GM12878 (cell line): ENCODE measurements at regions not wholly inside any gene's neighbourhood (a gene's known extent, or its start where the extent isn't known, plus 50 kb on each side); places are given as distances from the start of the nearest gene placed in this dataset.

Experiments used
- ATAC-seq: fragments of 200-7000 bp; cut with Tn5 transposase; 3 replicates; pipeline ENCODE4 v1.9.1; 2020; ENCODE audit warnings: mild to moderate bottlenecking, moderate library complexity
- BruUV-seq: library from RNA; stranded (reverse); fragments of 400-500 nt; replicated peaks from 2 replicates; lab custom pipeline; 2021; lab: Mats Ljungman, UMichigan
- CTCF ChIA-PET: fragments of 300-600 bp; sonication (Branson Sonifier 250); formaldehyde crosslinking; extraction: SDS; loops from one replicate; lab custom pipeline; 2021; ENCODE audit warnings: inconsistent platforms; lab: Yijun Ruan, JAX
- POLR2A ChIA-PET: fragments of 350-600 bp; formaldehyde crosslinking; extraction: SDS; loops from one replicate; lab custom pipeline; 2021; ENCODE audit warnings: inconsistent platforms; lab: Charles Lee
- RAD21 ChIA-PET: fragments of 300-600 bp; sonication (Branson Sonifier 250); formaldehyde crosslinking; loops from one replicate; lab custom pipeline; 2023; ENCODE audit warnings: antibody characterized with exemption; ENCODE audit not compliant: unreplicated experiment; lab: Charles Lee
- SMC1A ChIA-PET: fragments of 300-600 bp; sonication (Branson Sonifier 250); formaldehyde crosslinking; loops from one replicate; lab custom pipeline; 2023; ENCODE audit not compliant: unreplicated experiment, uncharacterized antibody; lab: Charles Lee
- DNase-seq: peaks from one replicate; pipeline ENCODE4 v3.0.0-alpha.2; 2011; ENCODE audit warnings: low read depth, low spot score
- FAIRE-seq: peaks from 3 replicates; lab custom pipeline; 2011; peaks lifted over from hg19 to GRCh38; lab: Jason Lieb, UNC
- H2AFZ ChIP-seq: 2 replicates; pipeline ENCODE4 v1.6.0; 2011; ENCODE audit warnings: low read depth, low read length, control low read depth; ENCODE audit not compliant: control insufficient read depth
- H3K27ac ChIP-seq: 2 replicates; pipeline ENCODE4 v1.5.1; 2011; ENCODE audit warnings: control low read depth; ENCODE audit not compliant: control insufficient read depth, insufficient read depth
- H3K27me3 ChIP-seq, 2 experiments: replicated peaks in 1 of 2; 2 replicates each; pipeline versions ENCODE4 v1.6.0 to v1.6.1; 2011; ENCODE audit warnings: low read length in 1 of 2; ENCODE audit not compliant: control insufficient read depth in 2 of 2, insufficient read depth in 2 of 2
- H3K36me3 ChIP-seq, 2 experiments: 2 replicates each; pipeline ENCODE4 v1.5.1; 2011; ENCODE audit warnings: low read length in 1 of 2; ENCODE audit not compliant: control insufficient read depth in 2 of 2, insufficient read depth in 2 of 2
- H3K4me1 ChIP-seq: 2 replicates; pipeline ENCODE4 v1.6.1; 2011; ENCODE audit warnings: mild to moderate bottlenecking, low read length, moderate library complexity, mixed read lengths; ENCODE audit not compliant: control insufficient read depth, insufficient read depth
- H3K4me2 ChIP-seq: 2 replicates; pipeline ENCODE4 v1.6.0; 2011; ENCODE audit warnings: control low read depth; ENCODE audit not compliant: control insufficient read depth, insufficient read depth
- H3K4me3 ChIP-seq: fragments of 200-600 bp; sonication (generic); 2 replicates; pipeline ENCODE4 v1.5.1; 2016
- H3K79me2 ChIP-seq: 2 replicates; pipeline ENCODE4 v1.6.0; 2011; ENCODE audit warnings: low read length; ENCODE audit not compliant: control insufficient read depth, insufficient read depth
- H3K9ac ChIP-seq: 2 replicates; pipeline ENCODE4 v1.8.0; 2011; ENCODE audit warnings: low read length, control low read depth, mixed read lengths; ENCODE audit not compliant: control insufficient read depth, insufficient read depth
- H3K9me3 ChIP-seq: replicated peaks from 3 replicates; pipeline ENCODE4 v1.5.1; 2011; ENCODE audit warnings: mild to moderate bottlenecking, low read length; ENCODE audit not compliant: control insufficient read depth, insufficient read depth
- H4K20me1 ChIP-seq: 2 replicates; pipeline ENCODE4 v1.6.0; 2011; ENCODE audit not compliant: control insufficient read depth, insufficient read depth
- ASH2L ChIP-seq: fragments of 300-600, 200-600 bp; sonication (generic); IDR thresholded peaks from 2 replicates; pipeline ENCODE4 v1.6.1; 2017; ENCODE audit warnings: low read depth, mild to moderate bottlenecking, borderline replicate concordance
- CREM ChIP-seq: IDR thresholded peaks from 2 replicates; pipeline ENCODE4 v1.6.1; 2014; ENCODE audit warnings: antibody characterized with exemption, low read depth
- FOXK2 ChIP-seq: fragments of 450-650 bp; IDR thresholded peaks from 2 replicates; pipeline ENCODE4 v1.6.1; 2017; ENCODE audit warnings: mild to moderate bottlenecking, moderate library complexity
- HDAC6 ChIP-seq: fragments of 200-600 bp; sonication (generic); IDR thresholded peaks from one replicate; pipeline ENCODE4 v1.8.0; 2017; ENCODE audit warnings: antibody characterized with exemption; ENCODE audit not compliant: unreplicated experiment
- IKZF2 ChIP-seq, 2 experiments: fragments of 450-650 bp; IDR thresholded peaks; 2 replicates each; pipeline ENCODE4 v1.6.1; 2017; ENCODE audit warnings: mild to moderate bottlenecking in 2 of 2, moderate library complexity in 2 of 2
- KLF5 ChIP-seq: fragments of 450-650 bp; IDR thresholded peaks from 2 replicates; pipeline ENCODE4 v1.6.1; 2014; ENCODE audit warnings: mild to moderate bottlenecking; ENCODE audit not compliant: partially characterized antibody
- RELA ChIP-seq: fragments of 450-650 bp; IDR thresholded peaks from 2 replicates; pipeline ENCODE4 v1.8.0; 2014; ENCODE audit warnings: borderline replicate concordance; ENCODE audit not compliant: partially characterized antibody
- SRF ChIP-seq, 2 experiments: IDR thresholded peaks; 2 replicates each; pipeline ENCODE4 v1.6.1; 2011; ENCODE audit warnings: low read depth in 2 of 2, low read length in 2 of 2, mild to moderate bottlenecking in 1 of 2, moderate library complexity in 1 of 2
- TCF12 ChIP-seq: IDR thresholded peaks from 2 replicates; pipeline ENCODE4 v1.6.1; 2011; ENCODE audit warnings: low read depth, mild to moderate bottlenecking, low read length
- TCF7 ChIP-seq: IDR thresholded peaks from 2 replicates; pipeline ENCODE4 v1.6.1; 2014; ENCODE audit warnings: antibody characterized with exemption, borderline replicate concordance
- ZBED1 ChIP-seq: IDR thresholded peaks from 2 replicates; pipeline ENCODE4 v1.6.1; 2016; ENCODE audit warnings: borderline replicate concordance
- WGBS: methylation state at CpG from one replicate; pipeline ENCODE4 v1.1.6; 2016; ENCODE audit warnings: low lambda C conversion rate; ENCODE audit not compliant: insufficient replicate concordance, insufficient coverage; ENCODE audit errors: missing lambda C conversion rate; 5-methylcytosine and 5-hydroxymethylcytosine counted together
- in situ Hi-C: fragments of 300-500 bp; cut with MboI; formaldehyde crosslinking; loops from 9 replicates; pipeline ENCODE4 v1.14.3; 2018; ENCODE audit warnings: mixed read lengths
- intact Hi-C: fragments of 100-400 bp; cut with micrococcal nuclease; formaldehyde crosslinking; loops from one replicate; pipeline ENCODE4 v1.14.2; 2022; ENCODE audit not compliant: unreplicated experiment
- TF ChIP-seq, protein P1 (sequence below): fragments of 450-650 bp; IDR thresholded peaks from 2 replicates; pipeline ENCODE4 v1.6.1; 2018; ENCODE audit warnings: mild to moderate bottlenecking, low read depth, moderate library complexity; ENCODE audit not compliant: partially characterized antibody
- TF ChIP-seq, protein P2 (sequence below): fragments of 450-650 bp; formaldehyde crosslinking; IDR thresholded peaks from 2 replicates; pipeline ENCODE4 v1.4.0; 2022; ENCODE audit warnings: mild to moderate bottlenecking, moderate library complexity
- TF ChIP-seq, protein P3 (sequence below): fragments of 450-650 bp; IDR thresholded peaks from 2 replicates; pipeline ENCODE4 v1.6.1; 2018; ENCODE audit warnings: borderline replicate concordance, mild to moderate bottlenecking; ENCODE audit not compliant: partially characterized antibody

DNA sequence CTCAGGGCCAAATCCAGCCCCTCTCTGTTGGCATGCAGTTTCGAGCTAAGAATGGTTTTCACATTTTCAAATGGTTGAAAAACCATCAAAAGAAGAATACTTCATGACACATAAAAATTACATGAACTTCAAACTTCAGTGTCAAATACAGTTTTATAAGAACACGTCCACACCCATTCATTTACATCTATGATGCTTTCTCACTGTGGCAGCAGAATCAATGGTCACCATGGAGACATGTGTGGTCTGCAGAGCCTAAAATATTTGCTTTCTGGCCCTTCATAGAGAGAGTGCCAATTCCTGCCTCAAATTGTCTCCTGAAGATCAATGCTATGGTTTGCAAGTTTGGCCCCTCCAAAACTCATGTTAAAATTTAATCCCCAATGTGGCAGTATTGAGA is 405.8 kb downstream of the OCA2 start:
- Histone ChIP-seq H3K36me3 (no peaks in the 10 kb centered on the region), H4K20me1 (no peaks in the 10 kb centered on the region), H3K4me1 (no peaks in the 10 kb centered on the region), H3K4me2 (no peak overlapping the region), H3K4me3 (no peak overlapping the region), H2AFZ (no peak overlapping the region), H3K27me3 (no peaks in the 10 kb centered on the region), H3K27ac (no peak overlapping the region), H3K9ac (no peak overlapping the region), H3K9me3 (no peaks in the 10 kb centered on the region; the same call in 2 of the 3 replicates), H3K79me2 (no peaks in the 10 kb centered on the region)
- in situ Hi-C loops, result loop anchor here (5.0 kb wide), 1 partner anchor 51 kb away; no protein-coding TSS in a partner anchor
- RAD21 ChIA-PET, result no interaction called here
- no TSS peak for BruUV-seq
- TF ChIP-seq, protein P1, sequence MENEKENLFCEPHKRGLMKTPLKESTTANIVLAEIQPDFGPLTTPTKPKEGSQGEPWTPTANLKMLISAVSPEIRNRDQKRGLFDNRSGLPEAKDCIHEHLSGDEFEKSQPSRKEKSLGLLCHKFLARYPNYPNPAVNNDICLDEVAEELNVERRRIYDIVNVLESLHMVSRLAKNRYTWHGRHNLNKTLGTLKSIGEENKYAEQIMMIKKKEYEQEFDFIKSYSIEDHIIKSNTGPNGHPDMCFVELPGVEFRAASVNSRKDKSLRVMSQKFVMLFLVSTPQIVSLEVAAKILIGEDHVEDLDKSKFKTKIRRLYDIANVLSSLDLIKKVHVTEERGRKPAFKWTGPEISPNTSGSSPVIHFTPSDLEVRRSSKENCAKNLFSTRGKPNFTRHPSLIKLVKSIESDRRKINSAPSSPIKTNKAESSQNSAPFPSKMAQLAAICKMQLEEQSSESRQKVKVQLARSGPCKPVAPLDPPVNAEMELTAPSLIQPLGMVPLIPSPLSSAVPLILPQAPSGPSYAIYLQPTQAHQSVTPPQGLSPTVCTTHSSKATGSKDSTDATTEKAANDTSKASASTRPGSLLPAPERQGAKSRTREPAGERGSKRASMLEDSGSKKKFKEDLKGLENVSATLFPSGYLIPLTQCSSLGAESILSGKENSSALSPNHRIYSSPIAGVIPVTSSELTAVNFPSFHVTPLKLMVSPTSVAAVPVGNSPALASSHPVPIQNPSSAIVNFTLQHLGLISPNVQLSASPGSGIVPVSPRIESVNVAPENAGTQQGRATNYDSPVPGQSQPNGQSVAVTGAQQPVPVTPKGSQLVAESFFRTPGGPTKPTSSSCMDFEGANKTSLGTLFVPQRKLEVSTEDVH, result no peak
- TF ChIP-seq, protein P2, sequence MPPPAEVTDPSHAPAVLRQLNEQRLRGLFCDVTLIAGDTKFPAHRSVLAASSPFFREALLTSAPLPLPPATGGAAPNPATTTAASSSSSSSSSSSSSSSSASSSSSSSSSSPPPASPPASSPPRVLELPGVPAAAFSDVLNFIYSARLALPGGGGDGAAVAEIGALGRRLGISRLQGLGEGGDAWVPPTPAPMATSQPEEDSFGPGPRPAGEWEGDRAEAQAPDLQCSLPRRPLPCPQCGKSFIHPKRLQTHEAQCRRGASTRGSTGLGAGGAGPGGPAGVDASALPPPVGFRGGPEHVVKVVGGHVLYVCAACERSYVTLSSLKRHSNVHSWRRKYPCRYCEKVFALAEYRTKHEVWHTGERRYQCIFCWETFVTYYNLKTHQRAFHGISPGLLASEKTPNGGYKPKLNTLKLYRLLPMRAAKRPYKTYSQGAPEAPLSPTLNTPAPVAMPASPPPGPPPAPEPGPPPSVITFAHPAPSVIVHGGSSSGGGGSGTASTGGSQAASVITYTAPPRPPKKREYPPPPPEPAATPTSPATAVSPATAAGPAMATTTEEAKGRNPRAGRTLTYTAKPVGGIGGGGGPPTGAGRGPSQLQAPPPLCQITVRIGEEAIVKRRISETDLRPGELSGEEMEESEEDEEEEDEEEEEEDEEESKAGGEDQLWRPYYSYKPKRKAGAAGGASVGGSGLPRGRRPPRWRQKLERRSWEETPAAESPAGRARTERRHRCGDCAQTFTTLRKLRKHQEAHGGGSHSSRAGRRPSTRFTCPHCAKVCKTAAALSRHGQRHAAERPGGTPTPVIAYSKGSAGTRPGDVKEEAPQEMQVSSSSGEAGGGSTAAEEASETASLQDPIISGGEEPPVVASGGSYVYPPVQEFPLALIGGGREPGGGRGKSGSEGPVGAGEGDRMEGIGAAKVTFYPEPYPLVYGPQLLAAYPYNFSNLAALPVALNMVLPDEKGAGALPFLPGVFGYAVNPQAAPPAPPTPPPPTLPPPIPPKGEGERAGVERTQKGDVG (CRISPR knock-in tag), result no peak
- TF ChIP-seq CREM (no peak), KLF5 (no peak), IKZF2 (IDR thresholded peaks at IDR 0.05) (no peak), ZBED1 (no peak), TCF7 (no peak), FOXK2 (no peak), TCF12 (no peak), SRF (IDR thresholded peaks at IDR 0.05; ENCODE audit: low read depth in 2 of 2, low read length in 2 of 2) (no peak), ASH2L (no peak), RELA (no peak), HDAC6 (no peak)
- TF ChIP-seq, protein P3, sequence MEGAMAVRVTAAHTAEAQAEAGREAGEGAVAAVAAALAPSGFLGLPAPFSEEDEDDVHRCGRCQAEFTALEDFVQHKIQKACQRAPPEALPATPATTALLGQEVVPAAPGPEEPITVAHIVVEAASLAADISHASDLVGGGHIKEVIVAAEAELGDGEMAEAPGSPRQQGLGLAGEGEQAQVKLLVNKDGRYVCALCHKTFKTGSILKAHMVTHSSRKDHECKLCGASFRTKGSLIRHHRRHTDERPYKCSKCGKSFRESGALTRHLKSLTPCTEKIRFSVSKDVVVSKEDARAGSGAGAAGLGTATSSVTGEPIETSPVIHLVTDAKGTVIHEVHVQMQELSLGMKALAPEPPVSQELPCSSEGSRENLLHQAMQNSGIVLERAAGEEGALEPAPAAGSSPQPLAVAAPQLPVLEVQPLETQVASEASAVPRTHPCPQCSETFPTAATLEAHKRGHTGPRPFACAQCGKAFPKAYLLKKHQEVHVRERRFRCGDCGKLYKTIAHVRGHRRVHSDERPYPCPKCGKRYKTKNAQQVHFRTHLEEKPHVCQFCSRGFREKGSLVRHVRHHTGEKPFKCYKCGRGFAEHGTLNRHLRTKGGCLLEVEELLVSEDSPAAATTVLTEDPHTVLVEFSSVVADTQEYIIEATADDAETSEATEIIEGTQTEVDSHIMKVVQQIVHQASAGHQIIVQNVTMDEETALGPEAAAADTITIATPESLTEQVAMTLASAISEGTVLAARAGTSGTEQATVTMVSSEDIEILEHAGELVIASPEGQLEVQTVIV, result no peak
- no peak for ATAC-seq
- SMC1A ChIA-PET, result no interaction called here
- CTCF ChIA-PET, result no interaction called here
- WGBS, result 0% methylated on average over 2 of the region's 2 CpGs
- no peak for FAIRE-seq
- intact Hi-C loops, result no loop called here
- DNase-seq, result no peak
- POLR2A ChIA-PET, result no interaction called here
